Endodermal cell (in vitro differentiated cells): ENCODE measurements at regions not wholly inside any gene's neighbourhood (a gene's known extent, or its start where the extent isn't known, plus 50 kb on each side); places are given as distances from the start of the nearest gene placed in this dataset.

Experiments
- DNase-seq: peaks from one replicate; pipeline ENCODE4 v3.0.0-alpha.2; 2017
- H3K27ac ChIP-seq: 2 replicates; pipeline ENCODE4 v1.5.1; 2013; ENCODE audit warnings: mild to moderate bottlenecking, low read depth, low read length, moderate library complexity
- H3K27me3 ChIP-seq: 2 replicates; pipeline ENCODE4 v1.6.1; 2013; ENCODE audit warnings: mild to moderate bottlenecking, low read length, moderate library complexity; ENCODE audit not compliant: insufficient read depth, control insufficient read depth, poor library complexity, severe bottlenecking
- H3K36me3 ChIP-seq: 2 replicates; pipeline ENCODE4 v1.7.0; 2013; ENCODE audit warnings: mild to moderate bottlenecking, low read length, moderate library complexity; ENCODE audit not compliant: control insufficient read depth, insufficient read depth
- H3K4me1 ChIP-seq: one replicate; pipeline ENCODE4 v1.7.0; 2013; ENCODE audit warnings: low read length; ENCODE audit not compliant: control insufficient read depth, insufficient read depth
- H3K4me3 ChIP-seq: 2 replicates; pipeline ENCODE4 v1.5.1; 2013; ENCODE audit warnings: mild to moderate bottlenecking, low read length, moderate library complexity
- H3K9ac ChIP-seq: 2 replicates; pipeline ENCODE4 v1.6.1; 2013; ENCODE audit warnings: mild to moderate bottlenecking, low read length, moderate library complexity; ENCODE audit not compliant: poor library complexity, severe bottlenecking; ENCODE audit errors: extremely low read depth
- H3K9me3 ChIP-seq: 2 replicates; pipeline ENCODE4 v1.6.1; 2013; ENCODE audit warnings: mild to moderate bottlenecking, low read length, moderate library complexity; ENCODE audit not compliant: control insufficient read depth
- H3K27ac Mint-ChIP-seq: 2 replicates; pipeline ENCODE4 v1.8.0; 2020; ENCODE audit warnings: mixed read lengths
- H3K27me3 Mint-ChIP-seq: 2 replicates; pipeline ENCODE4 v1.8.0; 2021; ENCODE audit warnings: mild to moderate bottlenecking, mixed read lengths; ENCODE audit not compliant: insufficient read depth
- H3K36me3 Mint-ChIP-seq: 2 replicates; pipeline ENCODE4 v1.8.0; 2020; ENCODE audit warnings: low read depth, mixed read lengths
- H3K4me1 Mint-ChIP-seq: 2 replicates; pipeline ENCODE4 v1.8.0; 2020; ENCODE audit warnings: mixed read lengths
- H3K4me3 Mint-ChIP-seq: 2 replicates; pipeline ENCODE4 v1.8.0; 2020; ENCODE audit warnings: mild to moderate bottlenecking, moderate library complexity, mixed read lengths
- H3K9me3 Mint-ChIP-seq: 2 replicates; pipeline ENCODE4 v1.8.0; 2020; ENCODE audit warnings: mild to moderate bottlenecking, mixed read lengths
- CTCF ChIP-seq: fragments of 200-600 bp; sonication (generic); conservative IDR thresholded peaks from 2 replicates; pipeline ENCODE4 v1.5.0; 2021; ENCODE audit warnings: antibody characterized with exemption, mild to moderate bottlenecking
- WGBS, 2 experiments: methylation state at CpG; one replicate each; pipeline versions ENCODE4 v1.1.5 to v1.1.7; 2013; ENCODE audit warnings: missing lambda C conversion rate in 2 of 2, mixed read lengths in 1 of 2; ENCODE audit not compliant: insufficient coverage in 1 of 2, insufficient read length in 1 of 2; 5-methylcytosine and 5-hydroxymethylcytosine counted together

- Histone ChIP-seq H3K9ac (no peak overlapping the region), H3K4me3 (no peak overlapping the region), H3K9me3 (no peaks in the 10 kb centered on the region), H3K36me3 (no peaks in the 10 kb centered on the region), H3K27ac (no peak overlapping the region), H3K4me1 (no peaks in the 10 kb centered on the region), H3K27me3 (no peaks in the 10 kb centered on the region)
- no peaks in the 10 kb centered on the region for H3K9me3 Mint-ChIP-seq
- H3K27me3 Mint-ChIP-seq = no peaks in the 10 kb centered on the region
- H3K4me3 Mint-ChIP-seq = no peak overlapping the region
- 89 to 100% methylated on average over 1 of the region's 1 CpG for WGBS, 2 experiments
- H3K27ac Mint-ChIP-seq = no peak overlapping the region
- no peak for TF ChIP-seq CTCF
- DNase-seq = no peak
- no peaks in the 10 kb centered on the region for H3K4me1 Mint-ChIP-seq
- no peaks in the 10 kb centered on the region for H3K36me3 Mint-ChIP-seq
These were observed 143.6 kb upstream of the ANO5 start for GRCh38 chr11:22049276-22049675.

- DNase-seq = no peak
- no peak overlapping the region for H3K4me3 ChIP-seq
- no peaks in the 10 kb centered on the region for H3K36me3 Mint-ChIP-seq
- no peak overlapping the region for H3K9ac ChIP-seq
- no peak overlapping the region for H3K27ac Mint-ChIP-seq
- H3K4me1 ChIP-seq = no peaks in the 10 kb centered on the region
- no peaks in the 10 kb centered on the region for H3K27me3 Mint-ChIP-seq
- no peak for TF ChIP-seq CTCF
- peaks cover 10% of the 10 kb centered on the region for H3K9me3 ChIP-seq
- H3K9me3 Mint-ChIP-seq = peaks cover 13% of the 10 kb centered on the region
- H3K27ac ChIP-seq = no peak overlapping the region
- 93 to 100% methylated on average over 1 of the region's 1 CpG for WGBS, 2 experiments
- H3K4me3 Mint-ChIP-seq = no peak overlapping the region
- no peaks in the 10 kb centered on the region for H3K27me3 ChIP-seq
- no peaks in the 10 kb centered on the region for H3K36me3 ChIP-seq
- no peaks in the 10 kb centered on the region for H3K4me1 Mint-ChIP-seq
These were observed 127.4 kb upstream of the ANO5 start for GRCh38 chr11:22065472-22065871.

- no peak for DNase-seq
- no peak overlapping the region for H3K4me3 ChIP-seq
- no peak for TF ChIP-seq CTCF
- H3K27me3 ChIP-seq = no peaks in the 10 kb centered on the region
- no peak overlapping the region for H3K9ac ChIP-seq
- Mint-ChIP-seq H3K9me3 (peaks cover 13% of the 10 kb centered on the region), H3K36me3 (no peaks in the 10 kb centered on the region), H3K27ac (no peak overlapping the region), H3K4me1 (no peaks in the 10 kb centered on the region), H3K27me3 (no peaks in the 10 kb centered on the region), H3K4me3 (no peak overlapping the region)
- peaks cover 4% of the 10 kb centered on the region for H3K9me3 ChIP-seq
- no peaks in the 10 kb centered on the region for H3K4me1 ChIP-seq
- H3K36me3 ChIP-seq = no peaks in the 10 kb centered on the region
- WGBS, 2 experiments = 86 to 88% methylated on average over 2 of the region's 2 CpGs
- no peak overlapping the region for H3K27ac ChIP-seq
These were observed 123.0 kb upstream of the ANO5 start for GRCh38 chr11:22069844-22070243.
